ENCODE measurements at regions not wholly inside any gene's neighbourhood (a gene's known extent, or its start where the extent isn't known, plus 50 kb on each side); places are given as distances from the start of the nearest gene placed in this dataset.

- Histone ChIP-seq H3K4me1 (no peaks in the 10 kb centered on the region), H3K36me3 (no peaks in the 10 kb centered on the region), H3K27ac (replicated peaks in 1 of 4) (no peak overlapping the region), H3K4me3 (no peak overlapping the region), H3K9me3 (no peaks in the 10 kb centered on the region), H3K27me3 (no peaks in the 10 kb centered on the region)
- intact Hi-C loops (cut with DNase I): no loop called here
- DNase-seq (ENCODE audit: extremely low spot score): no peak
- TF ChIP-seq POLR2A (IDR thresholded peaks at IDR 0.05; ENCODE audit: low read depth) (no peak), CTCF (IDR thresholded peaks at IDR 0.05) (no peak), POLR2AphosphoS5 (IDR thresholded peaks at IDR 0.05) (no peak), EP300 (IDR thresholded peaks at IDR 0.05) (no peak)
- 92% methylated on average over 1 of the region's 1 CpG for WGBS
These were observed 189.7 kb downstream of the TLE3 start for GRCh38 chr15:69908060-69908459.

DNA sequence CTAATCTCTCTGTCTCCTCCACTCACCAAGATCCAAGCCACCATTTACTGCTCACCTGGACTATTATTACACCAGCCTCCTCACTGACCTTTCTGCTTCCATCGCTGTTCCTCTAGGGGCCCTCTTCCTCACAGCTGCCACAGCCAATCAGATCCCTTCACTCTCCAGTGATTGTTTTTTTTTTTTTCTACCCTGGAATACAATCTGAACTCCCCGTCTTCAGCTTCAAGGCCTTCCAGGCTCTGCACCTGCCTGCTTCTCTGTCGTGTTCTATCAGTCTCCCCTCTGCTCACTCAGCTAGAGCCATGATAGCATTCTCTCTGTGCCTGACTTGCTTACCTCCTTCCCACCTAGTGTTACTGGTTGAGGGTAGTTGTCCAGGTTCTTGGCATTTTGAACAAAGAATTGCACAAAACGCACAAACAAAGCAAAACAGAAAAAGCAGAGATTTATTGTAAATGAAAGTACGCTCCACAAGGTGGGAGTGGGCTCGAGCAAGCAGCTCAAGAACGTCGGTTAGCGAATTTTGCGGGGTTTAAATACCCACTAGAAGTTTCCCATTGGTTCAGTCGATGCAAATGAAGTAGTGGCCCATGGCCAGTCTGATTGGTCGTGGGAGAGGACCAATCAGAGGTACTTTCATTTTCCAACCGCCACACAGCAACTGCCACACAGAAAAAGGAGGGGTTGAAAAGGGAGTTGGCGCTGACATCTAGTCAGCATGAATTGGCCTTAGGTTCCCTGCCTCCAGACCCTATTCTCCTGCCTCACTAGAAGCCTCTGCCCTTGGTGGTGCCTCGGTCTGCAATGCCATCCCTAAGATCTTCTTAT is 188.9 kb downstream of the TLE3 start:
- H3K27ac ChIP-seq (replicated peaks in 1 of 4): no peak overlapping the region
- H3K4me3 ChIP-seq: no peak overlapping the region
- no peak for TF ChIP-seq CTCF (IDR thresholded peaks at IDR 0.05)
- no peak for TF ChIP-seq POLR2AphosphoS5 (IDR thresholded peaks at IDR 0.05)
- no peak for TF ChIP-seq POLR2A (IDR thresholded peaks at IDR 0.05; ENCODE audit: low read depth)
- no peak for TF ChIP-seq EP300 (IDR thresholded peaks at IDR 0.05)
- no peaks in the 10 kb centered on the region for H3K36me3 ChIP-seq
- H3K4me1 ChIP-seq: no peaks in the 10 kb centered on the region
- H3K27me3 ChIP-seq: no peaks in the 10 kb centered on the region
- DNase-seq (ENCODE audit: extremely low spot score): no peak
- H3K9me3 ChIP-seq: no peaks in the 10 kb centered on the region
- intact Hi-C loops (cut with DNase I): no loop called here
- WGBS: 90% methylated on average over 15 of the region's 15 CpGs

DNA sequence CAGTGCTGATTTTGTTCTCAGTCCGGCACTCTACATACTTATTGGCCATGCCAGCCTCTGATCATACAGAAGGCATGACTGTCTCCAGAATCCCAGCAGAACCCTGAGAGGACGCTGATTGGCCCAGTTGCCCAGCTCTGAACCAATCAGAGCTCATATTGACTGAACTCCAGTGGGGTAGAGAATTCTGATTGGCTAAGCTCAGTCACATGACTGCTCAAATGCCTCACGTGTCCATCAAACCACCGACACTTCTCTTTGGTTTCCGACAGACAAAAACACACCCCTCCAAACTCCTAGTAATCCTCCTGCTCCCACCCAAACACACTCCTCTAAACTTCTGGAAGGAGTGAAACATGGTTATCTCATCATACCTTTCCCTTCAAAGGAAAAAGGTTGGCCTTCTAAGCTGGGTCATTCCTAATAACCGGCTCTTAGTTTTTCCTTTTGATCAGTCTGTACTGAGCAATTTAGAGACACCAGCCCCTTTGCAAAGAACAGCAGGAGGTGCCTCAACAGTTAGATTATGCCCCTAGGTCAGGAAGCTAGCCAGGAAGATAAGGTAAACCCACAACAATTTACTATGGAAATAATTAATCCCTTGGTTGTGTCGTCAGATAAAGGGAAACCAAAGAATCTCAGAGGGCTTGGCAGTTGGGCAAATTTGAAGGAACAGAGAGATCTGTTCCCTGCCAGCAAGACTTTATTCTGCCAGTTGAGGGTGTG is 187.8 kb downstream of the TLE3 start:
- WGBS: 85% methylated on average over 7 of the region's 7 CpGs
- Histone ChIP-seq H3K4me3 (no peak overlapping the region), H3K4me1 (no peaks in the 10 kb centered on the region), H3K27ac (replicated peaks in 1 of 4) (no peak overlapping the region), H3K36me3 (no peaks in the 10 kb centered on the region), H3K27me3 (no peaks in the 10 kb centered on the region), H3K9me3 (no peaks in the 10 kb centered on the region)
- intact Hi-C loops (cut with DNase I): no loop called here
- no peak for DNase-seq (ENCODE audit: extremely low spot score)
- TF ChIP-seq POLR2AphosphoS5 (IDR thresholded peaks at IDR 0.05) (no peak), CTCF (IDR thresholded peaks at IDR 0.05) (no peak), EP300 (IDR thresholded peaks at IDR 0.05) (no peak)

DNA sequence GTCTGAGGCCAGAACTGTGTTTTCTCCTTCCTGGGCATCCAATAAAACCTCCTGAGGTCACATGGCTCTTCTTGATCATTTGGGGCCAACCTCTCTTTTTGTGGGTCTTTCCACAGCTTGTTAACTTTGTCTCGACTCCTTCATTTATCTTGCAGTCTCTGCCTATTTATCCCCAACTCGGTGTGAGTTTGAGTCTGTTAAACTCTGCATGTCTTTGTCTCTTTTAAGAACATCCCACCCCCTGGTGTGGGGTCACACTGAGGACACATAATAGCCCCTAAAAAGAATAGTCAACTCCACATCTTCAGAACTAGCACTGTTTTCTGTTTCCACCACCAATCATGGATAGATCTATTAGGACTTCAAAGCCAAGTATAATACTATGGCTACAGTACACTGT is 187.2 kb downstream of the TLE3 start:
- DNase-seq (ENCODE audit: extremely low spot score): no peak
- intact Hi-C loops (cut with DNase I): no loop called here
- TF ChIP-seq EP300 (IDR thresholded peaks at IDR 0.05) (no peak), POLR2AphosphoS5 (IDR thresholded peaks at IDR 0.05) (no peak), POLR2A (IDR thresholded peaks at IDR 0.05; ENCODE audit: low read depth) (no peak), CTCF (IDR thresholded peaks at IDR 0.05) (no peak)
- no peaks in the 10 kb centered on the region for H3K27me3 ChIP-seq
- H3K36me3 ChIP-seq: no peaks in the 10 kb centered on the region
- no peaks in the 10 kb centered on the region for H3K4me1 ChIP-seq
- no peak overlapping the region for H3K27ac ChIP-seq (replicated peaks in 1 of 4)
- WGBS: 71% methylated on average over 2 of the region's 2 CpGs
- H3K4me3 ChIP-seq: no peak overlapping the region
- H3K9me3 ChIP-seq: no peaks in the 10 kb centered on the region

Data from esophagus muscularis mucosa (tissue), 4 donors.